ENCODE measurements at regions not wholly inside any gene's neighbourhood (a gene's known extent, or its start where the extent isn't known, plus 50 kb on each side); places are given as distances from the start of the nearest gene placed in this dataset.

DNA sequence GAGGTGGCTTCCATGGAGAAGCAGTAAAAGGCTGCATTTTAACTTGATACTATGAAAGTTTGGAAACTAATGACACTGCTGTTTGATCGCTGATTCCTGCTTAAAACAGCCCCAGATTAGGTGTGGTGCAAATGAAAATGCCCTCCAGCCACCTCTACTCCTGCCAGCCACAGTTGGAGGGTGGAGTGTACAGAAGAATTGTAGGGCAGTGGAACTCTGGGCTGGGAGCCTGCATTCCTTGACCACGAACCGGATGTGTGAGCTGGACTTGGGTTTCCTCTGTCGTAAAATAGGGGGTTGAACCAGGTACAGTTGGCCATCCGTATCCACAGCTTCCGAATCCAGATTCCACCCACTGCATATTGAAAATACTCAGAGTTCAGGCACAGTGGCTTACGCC is 84.6 kb upstream of the RFX8 start:
- TF ChIP-seq, protein P1, sequence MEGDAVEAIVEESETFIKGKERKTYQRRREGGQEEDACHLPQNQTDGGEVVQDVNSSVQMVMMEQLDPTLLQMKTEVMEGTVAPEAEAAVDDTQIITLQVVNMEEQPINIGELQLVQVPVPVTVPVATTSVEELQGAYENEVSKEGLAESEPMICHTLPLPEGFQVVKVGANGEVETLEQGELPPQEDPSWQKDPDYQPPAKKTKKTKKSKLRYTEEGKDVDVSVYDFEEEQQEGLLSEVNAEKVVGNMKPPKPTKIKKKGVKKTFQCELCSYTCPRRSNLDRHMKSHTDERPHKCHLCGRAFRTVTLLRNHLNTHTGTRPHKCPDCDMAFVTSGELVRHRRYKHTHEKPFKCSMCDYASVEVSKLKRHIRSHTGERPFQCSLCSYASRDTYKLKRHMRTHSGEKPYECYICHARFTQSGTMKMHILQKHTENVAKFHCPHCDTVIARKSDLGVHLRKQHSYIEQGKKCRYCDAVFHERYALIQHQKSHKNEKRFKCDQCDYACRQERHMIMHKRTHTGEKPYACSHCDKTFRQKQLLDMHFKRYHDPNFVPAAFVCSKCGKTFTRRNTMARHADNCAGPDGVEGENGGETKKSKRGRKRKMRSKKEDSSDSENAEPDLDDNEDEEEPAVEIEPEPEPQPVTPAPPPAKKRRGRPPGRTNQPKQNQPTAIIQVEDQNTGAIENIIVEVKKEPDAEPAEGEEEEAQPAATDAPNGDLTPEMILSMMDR (IDR thresholded peaks at IDR 0.05), result no peak
- no peak for TF ChIP-seq POLR2A (IDR thresholded peaks at IDR 0.05)
- TF ChIP-seq POLR2AphosphoS5 (IDR thresholded peaks at IDR 0.05), result no peak
